Testis (tissue), 2 donors: ENCODE measurements at regions not wholly inside any gene's neighbourhood (a gene's known extent, or its start where the extent isn't known, plus 50 kb on each side); places are given as distances from the start of the nearest gene placed in this dataset.
A peak's percentile ranks its signal among the peaks of the same experiment; 100 is the strongest.

Experiments used
- DNase-seq: peaks from one replicate; pipeline ENCODE4 v3.0.0-alpha.2; 2019
- H3K27ac ChIP-seq, 2 donors: fragments of 200-600 bp; sonication (generic); one replicate each; pipeline ENCODE4 v1.5.1; 2019
- H3K27me3 ChIP-seq: fragments of 200-600 bp; sonication (generic); one replicate; pipeline ENCODE4 v1.5.1; 2019
- H3K36me3 ChIP-seq: fragments of 200-600 bp; sonication (generic); one replicate; pipeline ENCODE4 v1.5.1; 2017; ENCODE audit warnings: low read depth; ENCODE audit errors: missing control alignments
- H3K4me1 ChIP-seq: fragments of 200-600 bp; sonication (generic); one replicate; pipeline ENCODE4 v1.5.1; 2019
- H3K4me3 ChIP-seq, 2 donors: fragments of 200-600 bp; sonication (generic); one replicate each; pipeline ENCODE4 v1.5.1; 2017 to 2019
- H3K9me3 ChIP-seq: fragments of 200-600 bp; sonication (generic); one replicate; pipeline ENCODE4 v1.5.1; 2017
- CTCF ChIP-seq, 3 experiments: fragments of 450-650 bp in 2 of 3; fragments of 200-600 bp in 1 of 3; sonication (generic) in 1 of 3; IDR thresholded peaks; one replicate each; pipeline ENCODE4 v1.5.1; 2016 to 2019; ENCODE audit warnings: antibody characterized with exemption in 3 of 3, mild to moderate bottlenecking in 2 of 3, moderate library complexity in 1 of 3
- POLR2A ChIP-seq: fragments of 450-650 bp; IDR thresholded peaks from one replicate; pipeline ENCODE4 v1.6.1; 2017; ENCODE audit warnings: antibody characterized with exemption, mild to moderate bottlenecking, moderate library complexity
- whole genome bisulfite sequencing, 2 donors: methylation state at CpG; one replicate each; pipeline ENCODE4 v1.1.5; 2018; 5-methylcytosine and 5-hydroxymethylcytosine counted together
- intact Hi-C: fragments of 100-400 bp; cut with DNase I; formaldehyde crosslinking; loops from one replicate; pipeline ENCODE4 v1.15.1; 2023; ENCODE audit warnings: low total_unique reads

DNA sequence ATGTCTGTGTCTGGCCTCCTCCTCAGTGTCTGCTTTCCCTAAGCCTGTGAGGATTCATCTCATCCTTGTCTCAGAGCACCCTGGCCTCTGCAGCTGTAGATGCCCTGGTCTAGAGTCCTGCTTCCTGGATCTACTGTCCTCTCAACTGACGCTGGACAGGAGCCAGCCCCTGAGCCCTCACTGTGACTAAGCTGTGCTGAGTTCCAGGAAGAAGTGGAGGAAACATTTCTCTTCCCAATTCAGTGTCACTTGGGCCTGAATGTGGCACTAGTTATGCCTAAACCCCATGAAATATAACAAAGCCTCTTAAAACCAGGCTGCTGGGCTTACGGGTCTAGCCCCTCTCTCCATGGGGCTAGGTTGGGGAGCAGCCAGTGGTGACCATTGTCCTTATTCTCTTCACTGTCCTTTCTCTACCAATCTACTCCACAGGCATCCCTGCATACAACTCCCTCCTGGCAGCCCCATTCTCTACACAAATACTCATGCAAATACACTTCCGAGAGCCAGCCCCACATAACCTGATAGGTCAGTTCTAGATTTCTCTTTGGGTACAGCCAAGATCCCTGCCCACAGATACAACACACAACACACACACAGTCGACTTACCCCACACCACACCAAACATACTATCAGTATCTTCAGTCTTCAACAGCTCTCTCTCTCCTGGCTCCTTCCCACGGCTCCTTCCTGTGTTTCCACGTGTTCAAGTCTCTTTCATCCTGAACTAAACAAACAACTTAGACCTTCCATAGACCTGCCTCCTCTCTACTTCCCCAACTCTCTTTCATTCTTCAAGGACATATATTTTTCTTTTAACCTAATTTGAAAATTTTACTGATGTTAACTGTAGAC is 220.8 kb downstream of the SNX18 start:
- Histone ChIP-seq H3K4me1 (peaks cover 4% of the 10 kb centered on the region), H3K9me3 (no peaks in the 10 kb centered on the region), H3K27ac (no peak overlapping the region), H3K27me3 (no peaks in the 10 kb centered on the region), H3K4me3 (no peak overlapping the region), H3K36me3 (no peaks in the 10 kb centered on the region)
- intact Hi-C loops = no loop called here
- 72 to 81% methylated on average over 6 of the region's 6 CpGs for WGBS, 2 donors
- TF ChIP-seq POLR2A (no peak), CTCF (IDR thresholded peaks at IDR 0.05) (no peak)
- peak; percentile 62 for DNase-seq

DNA sequence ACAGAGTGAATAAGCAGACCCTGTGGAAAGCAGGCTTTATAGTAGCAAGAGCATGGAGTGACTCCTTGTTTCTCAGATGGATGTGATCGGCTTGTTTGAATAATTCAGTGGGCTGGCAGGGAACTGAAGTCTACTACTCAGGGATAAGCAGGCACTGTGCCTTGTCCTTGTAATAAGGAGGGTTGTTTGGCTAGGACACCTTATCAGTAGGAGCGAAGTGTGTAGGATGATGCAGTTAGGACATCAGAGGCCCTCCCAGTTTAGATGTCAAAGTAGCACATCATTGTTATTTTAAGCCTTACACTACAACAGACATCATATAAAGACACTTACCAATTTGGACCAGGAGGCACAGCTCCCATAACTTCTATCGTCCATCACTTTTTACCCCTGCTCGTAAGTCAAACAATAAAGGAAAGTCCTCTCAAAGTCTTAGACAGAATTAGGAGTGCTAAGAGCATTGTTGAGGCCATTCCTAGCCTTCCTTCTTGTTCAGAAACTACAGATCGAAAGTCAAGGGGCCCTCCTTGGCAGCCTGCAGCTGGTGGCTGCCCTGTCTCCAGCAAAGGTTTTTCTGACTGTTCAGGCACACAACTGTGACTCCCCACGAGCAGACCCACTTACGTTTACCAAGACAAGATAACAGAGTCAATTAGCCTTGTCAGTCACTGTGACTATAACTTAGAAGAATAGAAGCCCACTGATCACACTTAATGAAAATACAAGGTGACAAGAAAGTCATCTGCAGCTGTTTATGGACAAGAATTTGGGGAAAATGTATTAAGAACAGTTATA is 218.6 kb downstream of the SNX18 start:
- H3K36me3 ChIP-seq = no peaks in the 10 kb centered on the region
- WGBS, 2 donors = 64 to 77% methylated on average over 7 of the region's 7 CpGs
- H3K27me3 ChIP-seq = no peaks in the 10 kb centered on the region
- H3K27ac ChIP-seq = peak overlapping the region in 1 of 2 donors; percentile 35
- peak; percentile 55 for DNase-seq
- no peaks in the 10 kb centered on the region for H3K9me3 ChIP-seq
- H3K4me3 ChIP-seq = no peak overlapping the region
- no peak for TF ChIP-seq CTCF (IDR thresholded peaks at IDR 0.05)
- no peak for TF ChIP-seq POLR2A
- H3K4me1 ChIP-seq = no peaks in the 10 kb centered on the region
- intact Hi-C loops = no loop called here

- Histone ChIP-seq H3K4me3 (no peak overlapping the region), H3K36me3 (no peaks in the 10 kb centered on the region), H3K9me3 (no peaks in the 10 kb centered on the region), H3K27me3 (no peaks in the 10 kb centered on the region), H3K4me1 (no peaks in the 10 kb centered on the region), H3K27ac (no peak overlapping the region)
- no peak for DNase-seq
- intact Hi-C loops = no loop called here
- WGBS, 2 donors = 76 to 90% methylated on average over 1 to 2 of the region's 2 CpGs
- TF ChIP-seq CTCF (IDR thresholded peaks at IDR 0.05) (no peak), POLR2A (no peak)
Measured at GRCh38 chr5:54733101-54733500, 215.5 kb downstream of the SNX18 start.

DNA sequence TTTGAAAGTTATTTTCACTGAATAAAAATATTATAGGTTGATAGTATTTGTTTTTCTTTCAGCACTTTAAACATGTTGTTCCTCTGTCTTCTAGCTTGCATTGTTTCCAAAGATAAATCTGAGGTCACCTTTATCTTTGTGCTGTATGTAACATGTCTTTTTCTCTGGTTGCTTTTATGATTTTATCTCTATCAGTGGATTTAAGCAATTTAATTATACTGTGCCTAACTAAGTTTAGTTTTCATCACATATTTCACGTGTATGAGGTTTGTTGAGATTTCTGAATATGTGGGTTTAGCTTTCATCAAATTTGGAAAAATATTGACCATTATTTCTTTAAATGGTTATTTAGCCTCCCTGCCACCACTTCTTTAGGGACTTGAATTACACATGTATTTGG is 214.5 kb downstream of the SNX18 start:
- H3K27me3 ChIP-seq = no peaks in the 10 kb centered on the region
- 77 to 82% methylated on average over 1 of the region's 1 CpG for WGBS, 2 donors

More for the DNA sequence above, 214.5 kb downstream of the SNX18 start:
- DNase-seq = no peak
- no peak overlapping the region for H3K4me3 ChIP-seq
- H3K4me1 ChIP-seq = no peaks in the 10 kb centered on the region
- intact Hi-C loops = no loop called here
- H3K9me3 ChIP-seq = no peaks in the 10 kb centered on the region
- H3K27ac ChIP-seq = no peak overlapping the region
- TF ChIP-seq CTCF (IDR thresholded peaks at IDR 0.05) (no peak), POLR2A (no peak)
- H3K36me3 ChIP-seq = no peaks in the 10 kb centered on the region
